A549 (cell line): ENCODE measurements at regions not wholly inside any gene's neighbourhood (a gene's known extent, or its start where the extent isn't known, plus 50 kb on each side); places are given as distances from the start of the nearest gene placed in this dataset.

ENCODE experiments used
- JUN ChIP-seq, 2 experiments: fragments of >200 bp; sonication (Bioruptor Twin); formaldehyde crosslinking; IDR thresholded peaks; 2 replicates in 1 of 2; 3 replicates in 1 of 2; pipeline ENCODE4 v1.6.1; 2016 to 2017
- MAX ChIP-seq: IDR thresholded peaks from 2 replicates; pipeline ENCODE4 v1.6.1; 2012
- POLR2A ChIP-seq: IDR thresholded peaks from 2 replicates; pipeline ENCODE4 v1.6.1; 2012; ENCODE audit warnings: mild to moderate bottlenecking, low read length
- RAD21 ChIP-seq, 2 experiments: fragments of >200 bp in 1 of 2; sonication (Bioruptor Twin) in 1 of 2; formaldehyde crosslinking in 1 of 2; IDR thresholded peaks in 1 of 2; conservative IDR thresholded peaks in 1 of 2; 2 replicates in 1 of 2; 3 replicates in 1 of 2; pipeline ENCODE4 v1.6.1; 2012 to 2018; ENCODE audit warnings: inconsistent platforms in 1 of 2
- ZFP36 ChIP-seq: fragments of 450-650 bp; IDR thresholded peaks from 2 replicates; pipeline ENCODE4 v1.6.1; 2014; ENCODE audit warnings: borderline replicate concordance; ENCODE audit not compliant: partially characterized antibody
- TF ChIP-seq, protein P1 (sequence below): fragments of >200 bp; sonication (Bioruptor Twin); formaldehyde crosslinking; IDR thresholded peaks from 3 replicates; pipeline ENCODE4 v1.5.1; 2016

- TF ChIP-seq, protein P1, sequence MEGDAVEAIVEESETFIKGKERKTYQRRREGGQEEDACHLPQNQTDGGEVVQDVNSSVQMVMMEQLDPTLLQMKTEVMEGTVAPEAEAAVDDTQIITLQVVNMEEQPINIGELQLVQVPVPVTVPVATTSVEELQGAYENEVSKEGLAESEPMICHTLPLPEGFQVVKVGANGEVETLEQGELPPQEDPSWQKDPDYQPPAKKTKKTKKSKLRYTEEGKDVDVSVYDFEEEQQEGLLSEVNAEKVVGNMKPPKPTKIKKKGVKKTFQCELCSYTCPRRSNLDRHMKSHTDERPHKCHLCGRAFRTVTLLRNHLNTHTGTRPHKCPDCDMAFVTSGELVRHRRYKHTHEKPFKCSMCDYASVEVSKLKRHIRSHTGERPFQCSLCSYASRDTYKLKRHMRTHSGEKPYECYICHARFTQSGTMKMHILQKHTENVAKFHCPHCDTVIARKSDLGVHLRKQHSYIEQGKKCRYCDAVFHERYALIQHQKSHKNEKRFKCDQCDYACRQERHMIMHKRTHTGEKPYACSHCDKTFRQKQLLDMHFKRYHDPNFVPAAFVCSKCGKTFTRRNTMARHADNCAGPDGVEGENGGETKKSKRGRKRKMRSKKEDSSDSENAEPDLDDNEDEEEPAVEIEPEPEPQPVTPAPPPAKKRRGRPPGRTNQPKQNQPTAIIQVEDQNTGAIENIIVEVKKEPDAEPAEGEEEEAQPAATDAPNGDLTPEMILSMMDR, result no peak
- TF ChIP-seq RAD21 (conservative IDR thresholded peaks at IDR 0.05 in 1 of 2, IDR thresholded peaks at IDR 0.05 in 1 of 2), result no peak
- no peak for TF ChIP-seq JUN (IDR thresholded peaks at IDR 0.05)
- TF ChIP-seq ZFP36, result no peak
- TF ChIP-seq POLR2A, result no peak
- TF ChIP-seq MAX, result no peak
These were observed 113.7 kb upstream of the RBMS3 start for GRCh38 chr3:29167180-29167579.
